Common myeloid progenitor, CD34-positive (primary cell): ENCODE measurements at regions not wholly inside any gene's neighbourhood (a gene's known extent, or its start where the extent isn't known, plus 50 kb on each side); places are given as distances from the start of the nearest gene placed in this dataset.
A peak's percentile ranks its signal among the peaks of the same experiment; 100 is the strongest.
"Not testable (repeated sequence)": the region's sequence is repeated elsewhere in the genome, so short reads cannot be mapped to it uniquely, and the experiment has no call there.

Experiments
- CTCF ChIA-PET: fragments of 350-600 bp; sonication (Branson Sonifier 250); formaldehyde crosslinking; loops from one replicate; lab custom pipeline; 2021; ENCODE audit warnings: antibody characterized with exemption; lab: Charles Lee
- POLR2A ChIA-PET: fragments of 350-600 bp; sonication (Branson Sonifier 250); formaldehyde crosslinking; loops from one replicate; lab custom pipeline; 2021; ENCODE audit warnings: antibody characterized with exemption; lab: Charles Lee
- DNase-seq, 3 donors: peaks; one replicate each; pipeline versions ENCODE4 v3.0.0 to v3.0.0-alpha.2; 2013
- H3K27ac ChIP-seq, 2 experiments: 1 replicate in 1 of 2; 2 replicates in 1 of 2; pipeline ENCODE4 v1.7.0; 2013; ENCODE audit warnings: inconsistent platforms in 2 of 2, low read length in 2 of 2, mild to moderate bottlenecking in 2 of 2, low read depth in 1 of 2, moderate library complexity in 1 of 2; ENCODE audit not compliant: severe bottlenecking in 2 of 2, insufficient read depth in 1 of 2, poor library complexity in 1 of 2
- H3K27me3 ChIP-seq, 5 experiments: replicated peaks in 2 of 5; 1 replicate in 3 of 5; 2 replicates in 2 of 5; pipeline versions ENCODE4 v1.6.1 to v1.7.0; 2013; ENCODE audit warnings: low read length in 4 of 5, mild to moderate bottlenecking in 2 of 5, moderate library complexity in 2 of 5, inconsistent platforms in 1 of 5; ENCODE audit not compliant: insufficient read depth in 5 of 5, control insufficient read depth in 4 of 5
- H3K36me3 ChIP-seq, 4 experiments: 1 replicate in 2 of 4; 2 replicates in 2 of 4; pipeline versions ENCODE4 v1.6.1 to v1.7.0; 2013; ENCODE audit warnings: low read length in 3 of 4, control low read depth in 1 of 4, mild to moderate bottlenecking in 1 of 4; ENCODE audit not compliant: control insufficient read depth in 4 of 4, insufficient read depth in 4 of 4
- H3K4me1 ChIP-seq, 4 experiments: 1 replicate in 3 of 4; 2 replicates in 1 of 4; pipeline versions ENCODE4 v1.6.1 to v1.7.1; 2013; ENCODE audit warnings: low read length in 3 of 4, mild to moderate bottlenecking in 3 of 4, control low read depth in 1 of 4, inconsistent platforms in 1 of 4, moderate library complexity in 1 of 4; ENCODE audit not compliant: control insufficient read depth in 4 of 4, insufficient read depth in 4 of 4; ENCODE audit errors: control extremely low read depth in 1 of 4
- H3K4me3 ChIP-seq, 7 experiments: 1 replicate in 4 of 7; 2 replicates in 3 of 7; pipeline versions ENCODE4 v1.5.1 to v1.7.0; 2013; ENCODE audit warnings: mild to moderate bottlenecking in 7 of 7, low read length in 6 of 7, moderate library complexity in 6 of 7, inconsistent platforms in 2 of 7, low read depth in 2 of 7, control low read depth in 1 of 7; ENCODE audit not compliant: insufficient read depth in 4 of 7, control insufficient read depth in 1 of 7; ENCODE audit errors: extremely low read depth in 1 of 7
- H3K9me3 ChIP-seq, 5 experiments: 1 replicate in 4 of 5; 2 replicates in 1 of 5; pipeline versions ENCODE4 v1.6.1 to v1.7.1; 2013; ENCODE audit warnings: low read length in 4 of 5, mild to moderate bottlenecking in 2 of 5, inconsistent platforms in 1 of 5, low read depth in 1 of 5, moderate library complexity in 1 of 5; ENCODE audit not compliant: control insufficient read depth in 4 of 5, insufficient read depth in 2 of 5; ENCODE audit errors: control extremely low read depth in 1 of 5
- WGBS: methylation state at CpG from one replicate; pipeline ENCODE4 v1.1.5; 2013; ENCODE audit not compliant: insufficient coverage; 5-methylcytosine and 5-hydroxymethylcytosine counted together

DNA sequence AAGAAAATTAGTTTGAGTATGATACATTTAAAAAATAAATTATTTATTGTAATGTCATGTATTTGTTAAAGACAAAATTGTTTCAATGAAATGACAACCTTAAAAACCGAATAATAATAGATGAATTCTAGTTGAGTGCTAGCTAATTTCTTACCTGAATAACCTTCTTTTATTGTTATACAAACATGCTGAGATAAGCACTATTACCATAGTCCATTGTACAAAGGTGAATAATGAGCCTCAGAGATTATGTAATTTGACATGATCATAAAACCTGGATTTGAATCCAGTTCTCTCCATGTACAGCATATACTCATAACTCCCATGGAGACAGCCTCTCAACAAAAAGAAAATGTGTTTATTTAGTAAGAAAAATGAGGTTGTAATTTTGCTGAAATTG lies 1512.9 kb downstream of the PCDH19 start:
- H3K4me3 ChIP-seq: no peak overlapping the region
- H3K4me1 ChIP-seq: no peaks in the 10 kb centered on the region
- no CpG with 5 or more reads among the region's 1 CpG for WGBS
- H3K27ac ChIP-seq: no peak overlapping the region
- DNase-seq: no peak
- POLR2A ChIA-PET: no interaction called here
- H3K9me3 ChIP-seq: no peaks in the 10 kb centered on the region
- no peaks in the 10 kb centered on the region for H3K27me3 ChIP-seq
- CTCF ChIA-PET: no interaction called here
- no peaks in the 10 kb centered on the region for H3K36me3 ChIP-seq

DNA sequence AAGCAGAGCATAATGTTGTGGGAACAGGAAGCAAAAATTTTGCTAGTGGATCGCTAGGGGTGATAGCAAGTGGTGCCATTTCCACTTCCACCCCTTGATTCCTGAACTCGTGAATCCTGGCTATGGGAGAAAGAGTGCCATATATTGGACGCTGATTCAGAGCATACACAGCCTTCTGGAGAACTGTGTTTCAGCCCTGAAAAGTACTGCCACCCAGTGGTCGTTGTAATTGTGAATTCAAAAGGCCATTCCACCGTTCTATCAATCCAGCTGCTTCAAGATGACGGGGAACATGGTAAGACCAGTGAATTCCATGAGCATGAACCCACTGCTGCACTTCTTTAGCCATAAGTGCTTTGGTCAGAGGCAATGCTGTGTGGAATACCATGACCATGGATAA lies 1559.4 kb downstream of the PCDH19 start:
- 14% methylated on average over 6 of the region's 6 CpGs for WGBS
- H3K9me3 ChIP-seq, H3K4me3 ChIP-seq, H3K36me3 ChIP-seq, H3K27me3 ChIP-seq, POLR2A ChIA-PET, H3K4me1 ChIP-seq, H3K27ac ChIP-seq, CTCF ChIA-PET: not testable (repeated sequence)
- DNase-seq: peak in 2 of 3 donors; percentile 12 to 27
